ENCODE measurements at regions not wholly inside any gene's neighbourhood (a gene's known extent, or its start where the extent isn't known, plus 50 kb on each side); places are given as distances from the start of the nearest gene placed in this dataset.

DNA sequence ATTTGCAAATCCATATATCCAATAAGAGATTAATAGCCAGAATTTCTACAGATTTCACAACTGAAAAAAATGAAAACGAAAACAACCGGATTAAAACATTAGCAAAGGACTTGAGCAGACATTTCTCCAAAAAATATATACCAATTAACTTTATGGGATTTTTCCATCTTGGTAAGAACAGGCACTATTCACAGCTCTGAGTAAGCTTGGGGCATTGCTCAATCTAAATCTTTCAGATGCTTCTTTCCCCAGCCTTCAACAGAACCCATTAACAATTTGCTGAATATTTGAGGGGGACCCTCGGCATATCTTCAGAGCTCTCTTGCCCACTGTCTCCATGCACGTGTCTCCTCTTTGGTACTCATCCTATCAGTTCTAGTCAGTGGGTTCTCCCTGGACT is 111.7 kb upstream of the CD93 start:
- TF ChIP-seq FOXM1 (IDR thresholded peaks at IDR 0.05; ENCODE audit: borderline replicate concordance) (no peak), SUZ12 (IDR thresholded peaks at IDR 0.05) (no peak), ELF4 (IDR thresholded peaks at IDR 0.05) (no peak), ARNT (IDR thresholded peaks at IDR 0.05) (no peak), TARDBP (IDR thresholded peaks at IDR 0.05) (no peak), FOXK2 (IDR thresholded peaks at IDR 0.05) (no peak)

Measured in HEK293T (cell line).